GM23248 (cell line): ENCODE measurements at regions not wholly inside any gene's neighbourhood (a gene's known extent, or its start where the extent isn't known, plus 50 kb on each side); places are given as distances from the start of the nearest gene placed in this dataset.
"Not testable (repeated sequence)": the region's sequence is repeated elsewhere in the genome, so short reads cannot be mapped to it uniquely, and the experiment has no call there.

ENCODE experiments used
- EZH2 ChIP-seq: fragments of 200-600 bp; sonication (generic); IDR thresholded peaks from 2 replicates; pipeline ENCODE4 v1.6.1; 2018; ENCODE audit warnings: antibody characterized with exemption, mild to moderate bottlenecking; ENCODE audit not compliant: insufficient read depth, poor library complexity, severe bottlenecking
- EZH2phosphoT487 ChIP-seq: fragments of 200-600 bp; sonication (generic); IDR thresholded peaks from 2 replicates; pipeline ENCODE4 v1.6.1; 2018; ENCODE audit warnings: antibody characterized with exemption, moderate library complexity, mild to moderate bottlenecking, low read depth; ENCODE audit not compliant: insufficient read depth

DNA sequence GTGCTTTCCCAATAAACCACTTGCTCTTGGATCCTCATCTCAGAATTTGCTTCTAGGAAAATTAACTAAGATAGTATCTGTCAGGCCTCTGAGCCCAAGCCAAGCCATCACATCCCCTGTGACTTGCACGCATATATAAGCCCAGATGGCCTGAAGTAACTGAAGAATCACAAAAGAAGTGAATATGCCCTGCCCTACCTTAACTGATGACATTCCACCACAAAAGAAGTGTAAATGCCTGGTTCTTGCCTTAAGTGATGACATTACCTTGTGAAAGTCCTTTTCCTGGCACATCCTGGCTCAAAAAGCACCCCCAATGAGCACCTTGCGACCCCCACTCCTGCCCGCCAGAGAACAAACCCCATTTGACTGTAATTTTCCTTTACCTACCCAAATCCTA, 255.0 kb upstream of the SPTLC3 start:
- TF ChIP-seq EZH2, EZH2phosphoT487: not testable (repeated sequence)
